Testis (tissue), 2 donors: ENCODE measurements at regions not wholly inside any gene's neighbourhood (a gene's known extent, or its start where the extent isn't known, plus 50 kb on each side); places are given as distances from the start of the nearest gene placed in this dataset.
"Not testable (repeated sequence)": the region's sequence is repeated elsewhere in the genome, so short reads cannot be mapped to it uniquely, and the experiment has no call there.

Source experiments
- DNase-seq: peaks from one replicate; pipeline ENCODE4 v3.0.0-alpha.2; 2019
- H3K27ac ChIP-seq, 2 donors: fragments of 200-600 bp; sonication (generic); one replicate each; pipeline ENCODE4 v1.5.1; 2019
- H3K27me3 ChIP-seq: fragments of 200-600 bp; sonication (generic); one replicate; pipeline ENCODE4 v1.5.1; 2019
- H3K36me3 ChIP-seq: fragments of 200-600 bp; sonication (generic); one replicate; pipeline ENCODE4 v1.5.1; 2017; ENCODE audit warnings: low read depth; ENCODE audit errors: missing control alignments
- H3K4me1 ChIP-seq: fragments of 200-600 bp; sonication (generic); one replicate; pipeline ENCODE4 v1.5.1; 2019
- H3K4me3 ChIP-seq, 2 donors: fragments of 200-600 bp; sonication (generic); one replicate each; pipeline ENCODE4 v1.5.1; 2017 to 2019
- H3K9me3 ChIP-seq: fragments of 200-600 bp; sonication (generic); one replicate; pipeline ENCODE4 v1.5.1; 2017
- CTCF ChIP-seq, 3 experiments: fragments of 450-650 bp in 2 of 3; fragments of 200-600 bp in 1 of 3; sonication (generic) in 1 of 3; IDR thresholded peaks; one replicate each; pipeline ENCODE4 v1.5.1; 2016 to 2019; ENCODE audit warnings: antibody characterized with exemption in 3 of 3, mild to moderate bottlenecking in 2 of 3, moderate library complexity in 1 of 3
- POLR2A ChIP-seq: fragments of 450-650 bp; IDR thresholded peaks from one replicate; pipeline ENCODE4 v1.6.1; 2017; ENCODE audit warnings: antibody characterized with exemption, mild to moderate bottlenecking, moderate library complexity
- WGBS, 2 donors: methylation state at CpG; one replicate each; pipeline ENCODE4 v1.1.5; 2018; 5-methylcytosine and 5-hydroxymethylcytosine counted together
- intact Hi-C: fragments of 100-400 bp; cut with DNase I; formaldehyde crosslinking; loops from one replicate; pipeline ENCODE4 v1.15.1; 2023; ENCODE audit warnings: low total_unique reads

- Histone ChIP-seq H3K4me3 (no peak overlapping the region), H3K9me3 (no peaks in the 10 kb centered on the region), H3K36me3 (no peaks in the 10 kb centered on the region), H3K27ac (no peak overlapping the region), H3K27me3 (no peaks in the 10 kb centered on the region), H3K4me1 (no peaks in the 10 kb centered on the region)
- no peak for TF ChIP-seq CTCF (IDR thresholded peaks at IDR 0.05)
- no peak for TF ChIP-seq POLR2A
- no peak for DNase-seq
- WGBS, 2 donors: 65% methylated on average over 5 of the region's 5 CpGs
- intact Hi-C loops: no loop called here
These were observed 192.5 kb upstream of the ADAMTS3 start for GRCh38 chr4:72761368-72762038.

- H3K36me3 ChIP-seq, H3K27me3 ChIP-seq, DNase-seq, intact Hi-C loops, H3K4me3 ChIP-seq, H3K27ac ChIP-seq, H3K4me1 ChIP-seq, H3K9me3 ChIP-seq: not testable (repeated sequence)
These were observed 184.4 kb upstream of the ADAMTS3 start for GRCh38 chr4:72753414-72753813.

GRCh38 chr4:72744103-72744725, 175.2 kb upstream of the ADAMTS3 start:
- Histone ChIP-seq H3K4me3 (no peak overlapping the region), H3K27me3 (no peaks in the 10 kb centered on the region), H3K4me1 (no peaks in the 10 kb centered on the region), H3K36me3 (no peaks in the 10 kb centered on the region), H3K9me3 (no peaks in the 10 kb centered on the region), H3K27ac (no peak overlapping the region)
- no peak for DNase-seq
- WGBS, 2 donors: 86 to 97% methylated on average over 1 of the region's 1 CpG
- intact Hi-C loops: no loop called here
- no peak for TF ChIP-seq CTCF (IDR thresholded peaks at IDR 0.05)
- TF ChIP-seq POLR2A: no peak

- no peak for DNase-seq
- no peak overlapping the region for H3K27ac ChIP-seq
- intact Hi-C loops: no loop called here
- 76 to 81% methylated on average over 2 of the region's 2 CpGs for WGBS, 2 donors
- no peaks in the 10 kb centered on the region for H3K4me1 ChIP-seq
- H3K36me3 ChIP-seq: no peaks in the 10 kb centered on the region
- TF ChIP-seq POLR2A (no peak), CTCF (IDR thresholded peaks at IDR 0.05) (no peak)
- no peaks in the 10 kb centered on the region for H3K9me3 ChIP-seq
- no peaks in the 10 kb centered on the region for H3K27me3 ChIP-seq
- H3K4me3 ChIP-seq: no peak overlapping the region
These were observed 174.1 kb upstream of the ADAMTS3 start for GRCh38 chr4:72743078-72743477.

- WGBS, 2 donors: 84 to 89% methylated on average over 2 of the region's 2 CpGs
- intact Hi-C loops: no loop called here
- no peaks in the 10 kb centered on the region for H3K9me3 ChIP-seq
- H3K36me3 ChIP-seq: no peaks in the 10 kb centered on the region
- H3K4me3 ChIP-seq: no peak overlapping the region
- H3K27me3 ChIP-seq: no peaks in the 10 kb centered on the region
- H3K4me1 ChIP-seq: peaks cover 14% of the 10 kb centered on the region
- DNase-seq: no peak
- no peak overlapping the region for H3K27ac ChIP-seq
- no peak for TF ChIP-seq CTCF (IDR thresholded peaks at IDR 0.05)
- TF ChIP-seq POLR2A: no peak
These were observed 146.3 kb upstream of the ADAMTS3 start for GRCh38 chr4:72715299-72715698.
